ENCODE measurements at regions not wholly inside any gene's neighbourhood (a gene's known extent, or its start where the extent isn't known, plus 50 kb on each side); places are given as distances from the start of the nearest gene placed in this dataset.
"Not testable (repeated sequence)": the region's sequence is repeated elsewhere in the genome, so short reads cannot be mapped to it uniquely, and the experiment has no call there.

- no peak for FAIRE-seq
- no peaks in the 10 kb centered on the region for H3K27me3 ChIP-seq (ENCODE audit: control insufficient read depth, insufficient read depth, low read length)
- H3K9ac ChIP-seq (ENCODE audit: low read length in 3 of 3): no peak overlapping the region
- no peaks in the 10 kb centered on the region for H3K4me1 ChIP-seq (ENCODE audit: control insufficient read depth in 2 of 3, insufficient read depth in 2 of 3, low read depth in 1 of 3, low read length in 3 of 3)
- intact Hi-C loops (cut with DNase I): no loop called here
- TF ChIP-seq CTCF (IDR thresholded peaks at IDR 0.05; ENCODE audit: borderline replicate concordance, extremely low read depth, insufficient read depth): no peak
- no peak for DNase-seq
- no peaks in the 10 kb centered on the region for H3K36me3 ChIP-seq (ENCODE audit: control insufficient read depth in 2 of 3, insufficient read depth in 3 of 3, low read length in 3 of 3)
- H3K4me3 ChIP-seq (ENCODE audit: low read length in 3 of 3): no peak overlapping the region
- no peak overlapping the region for H3K27ac ChIP-seq (ENCODE audit: low read depth in 2 of 2, low read length in 2 of 2)
- H3K9me3 ChIP-seq (ENCODE audit: control insufficient read depth in 2 of 3, insufficient read depth in 1 of 3, low read length in 3 of 3): no peaks in the 10 kb centered on the region
These were observed 424.4 kb upstream of the LMO3 start for GRCh38 chr12:17030338-17030737.

GRCh38 chr12:17028348-17028747 is 422.4 kb upstream of the LMO3 start:
- no peak for TF ChIP-seq CTCF (IDR thresholded peaks at IDR 0.05; ENCODE audit: borderline replicate concordance, extremely low read depth, insufficient read depth)
- no peak for DNase-seq

GRCh38 chr12:17025424-17025823 is 419.5 kb upstream of the LMO3 start:
- DNase-seq: not testable (repeated sequence)

More at GRCh38 chr12:17028348-17028747, 422.4 kb upstream of the LMO3 start:
- H3K27ac ChIP-seq (ENCODE audit: low read depth in 2 of 2, low read length in 2 of 2): no peak overlapping the region
- no peak overlapping the region for H3K9ac ChIP-seq (ENCODE audit: low read length in 3 of 3)
- no peak for FAIRE-seq
- intact Hi-C loops (cut with DNase I): no loop called here
- H3K4me1 ChIP-seq (ENCODE audit: control insufficient read depth in 2 of 3, insufficient read depth in 2 of 3, low read depth in 1 of 3, low read length in 3 of 3): no peaks in the 10 kb centered on the region
- H3K4me3 ChIP-seq (ENCODE audit: low read length in 3 of 3): no peak overlapping the region
- H3K27me3 ChIP-seq (ENCODE audit: control insufficient read depth, insufficient read depth, low read length): no peaks in the 10 kb centered on the region
- no peaks in the 10 kb centered on the region for H3K9me3 ChIP-seq (ENCODE audit: control insufficient read depth in 2 of 3, insufficient read depth in 1 of 3, low read length in 3 of 3)
- H3K36me3 ChIP-seq (ENCODE audit: control insufficient read depth in 2 of 3, insufficient read depth in 3 of 3, low read length in 3 of 3): no peaks in the 10 kb centered on the region

GRCh38 chr12:17020765-17021164 is 414.8 kb upstream of the LMO3 start:
- no peaks in the 10 kb centered on the region for H3K4me1 ChIP-seq (ENCODE audit: control insufficient read depth in 2 of 3, insufficient read depth in 2 of 3, low read depth in 1 of 3, low read length in 3 of 3)
- H3K36me3 ChIP-seq (ENCODE audit: control insufficient read depth in 2 of 3, insufficient read depth in 3 of 3, low read length in 3 of 3): no peaks in the 10 kb centered on the region
- no peaks in the 10 kb centered on the region for H3K9me3 ChIP-seq (ENCODE audit: control insufficient read depth in 2 of 3, insufficient read depth in 1 of 3, low read length in 3 of 3)
- no peak overlapping the region for H3K9ac ChIP-seq (ENCODE audit: low read length in 3 of 3)
- no peak for TF ChIP-seq CTCF (IDR thresholded peaks at IDR 0.05; ENCODE audit: borderline replicate concordance, extremely low read depth, insufficient read depth)
- intact Hi-C loops (cut with DNase I): no loop called here
- H3K27me3 ChIP-seq (ENCODE audit: control insufficient read depth, insufficient read depth, low read length): no peaks in the 10 kb centered on the region
- no peak overlapping the region for H3K27ac ChIP-seq (ENCODE audit: low read depth in 2 of 2, low read length in 2 of 2)
- no peak overlapping the region for H3K4me3 ChIP-seq (ENCODE audit: low read length in 3 of 3)
- FAIRE-seq: no peak
- DNase-seq: no peak

More at GRCh38 chr12:17025424-17025823, 419.5 kb upstream of the LMO3 start:
- intact Hi-C loops (cut with DNase I); H3K9ac ChIP-seq (ENCODE audit: low read length in 3 of 3); H3K4me3 ChIP-seq (ENCODE audit: low read length in 3 of 3); FAIRE-seq; H3K36me3 ChIP-seq (ENCODE audit: control insufficient read depth in 2 of 3, insufficient read depth in 3 of 3, low read length in 3 of 3); H3K27ac ChIP-seq (ENCODE audit: low read depth in 2 of 2, low read length in 2 of 2); H3K27me3 ChIP-seq (ENCODE audit: control insufficient read depth, insufficient read depth, low read length); H3K9me3 ChIP-seq (ENCODE audit: control insufficient read depth in 2 of 3, insufficient read depth in 1 of 3, low read length in 3 of 3); H3K4me1 ChIP-seq (ENCODE audit: control insufficient read depth in 2 of 3, insufficient read depth in 2 of 3, low read depth in 1 of 3, low read length in 3 of 3): not testable (repeated sequence)

All from kidney (tissue), 13 donors.